ENCODE measurements at regions not wholly inside any gene's neighbourhood (a gene's known extent, or its start where the extent isn't known, plus 50 kb on each side); places are given as distances from the start of the nearest gene placed in this dataset.

DNA sequence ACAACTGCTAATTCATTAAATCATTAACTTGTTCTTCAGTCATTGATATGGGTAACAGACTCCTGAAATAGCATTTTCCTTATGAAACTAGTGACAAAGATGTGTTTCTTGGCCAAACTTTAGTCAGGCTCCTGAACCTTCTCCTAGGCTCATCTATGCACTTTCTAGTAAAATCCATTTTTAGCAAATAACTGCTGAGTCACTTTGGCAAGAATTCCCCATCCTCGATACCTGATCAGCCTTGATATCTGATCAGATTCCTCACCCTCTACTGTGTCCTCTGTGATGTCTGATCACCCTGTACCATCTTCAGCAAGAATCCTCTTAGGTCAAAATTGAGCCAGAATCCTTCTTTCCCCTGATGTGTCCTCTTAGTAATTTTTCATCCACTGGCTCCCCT, 161.2 kb upstream of the TAPT1 start:
- no peaks in the 10 kb centered on the region for H4K20me1 ChIP-seq
- no peak for TF ChIP-seq Cebpa-rat (IDR thresholded peaks at IDR 0.05)
- no peak overlapping the region for H3K27ac ChIP-seq
- H3K4me1 ChIP-seq, result peaks cover 0 to 21% (median 11%) of the 10 kb centered on the region in 10 experiments; a peak in 16 of 20 replicates
- no peaks in the 10 kb centered on the region for H3K36me3 ChIP-seq
- no peak overlapping the region for H3K4me2 ChIP-seq
- no peak overlapping the region for H3K9ac ChIP-seq
- no peak overlapping the region for H3K4me3 ChIP-seq
- no peaks in the 10 kb centered on the region for H3K9me3 ChIP-seq (replicated peaks in 1 of 11)
- no peaks in the 10 kb centered on the region for H3K27me3 ChIP-seq

DNA sequence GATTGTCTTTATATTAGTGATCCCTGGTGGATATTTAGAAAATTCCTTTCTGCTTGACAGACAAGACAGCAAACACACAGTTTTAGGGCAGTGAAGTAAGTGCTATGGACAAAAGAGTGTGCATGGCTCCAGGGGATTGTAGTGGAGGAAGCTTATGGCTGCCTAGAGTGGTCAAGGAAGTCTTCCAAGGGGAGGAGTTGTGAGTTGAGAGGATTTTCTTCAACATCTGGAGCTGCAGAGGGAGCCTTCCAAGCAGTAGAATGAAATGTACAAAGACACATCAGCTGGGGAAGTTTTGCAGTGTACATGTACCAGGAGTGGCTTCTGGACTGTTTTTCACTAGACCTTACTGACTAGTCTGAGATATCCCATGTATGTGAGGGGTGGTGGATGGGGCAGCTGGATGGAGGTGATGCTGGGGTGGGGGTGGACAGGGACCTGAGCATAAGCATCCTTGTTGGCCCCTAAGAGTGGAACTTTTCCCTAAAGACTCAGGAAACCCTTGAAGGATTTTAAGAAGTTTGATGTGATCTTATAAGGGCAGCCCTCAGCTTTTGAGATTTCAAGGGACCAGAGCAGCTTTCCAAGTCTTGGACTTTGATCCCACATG, 160.5 kb upstream of the TAPT1 start:
- no peaks in the 10 kb centered on the region for H4K20me1 ChIP-seq
- H3K36me3 ChIP-seq, result no peaks in the 10 kb centered on the region
- H3K4me1 ChIP-seq, result peaks cover 0 to 21% (median 11%) of the 10 kb centered on the region in 10 experiments; a peak in 16 of 20 replicates
- TF ChIP-seq Cebpa-rat (IDR thresholded peaks at IDR 0.05), result no peak
- H3K27ac ChIP-seq, result no peak overlapping the region
- no peaks in the 10 kb centered on the region for H3K27me3 ChIP-seq
- H3K4me3 ChIP-seq, result no peak overlapping the region
- no peak overlapping the region for H3K4me2 ChIP-seq
- H3K9me3 ChIP-seq (replicated peaks in 1 of 11), result no peaks in the 10 kb centered on the region
- no peak overlapping the region for H3K9ac ChIP-seq

DNA sequence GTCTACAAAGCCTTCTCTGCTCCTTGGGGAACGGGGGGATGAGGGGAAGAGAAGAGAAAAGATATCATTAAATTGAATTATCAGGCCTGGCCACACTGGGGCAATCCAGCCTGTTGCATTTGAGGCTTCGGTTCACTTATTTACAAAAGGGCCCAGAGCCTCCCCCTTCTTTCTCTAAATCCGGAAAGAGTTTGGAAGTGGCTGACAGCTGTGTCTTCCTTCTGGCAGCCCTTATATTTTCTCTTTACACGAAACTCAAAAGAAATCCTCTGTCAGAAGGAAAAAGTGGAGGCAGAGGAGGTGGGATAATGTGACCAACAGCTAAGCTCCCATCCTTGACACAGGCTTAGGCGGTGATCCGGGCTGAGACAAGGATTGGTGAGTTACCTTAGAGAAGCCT, 158.3 kb upstream of the TAPT1 start:
- peak overlapping the region in 2 of 11 experiments; percentile 23 to 45; a peak in 2 of 22 replicates for H3K27ac ChIP-seq
- peak overlapping the region in 9 of 11 experiments; percentile 10 to 64 (median 38); a peak in 16 of 22 replicates for H3K4me2 ChIP-seq
- TF ChIP-seq Cebpa-rat (IDR thresholded peaks at IDR 0.05), result no peak

DNA sequence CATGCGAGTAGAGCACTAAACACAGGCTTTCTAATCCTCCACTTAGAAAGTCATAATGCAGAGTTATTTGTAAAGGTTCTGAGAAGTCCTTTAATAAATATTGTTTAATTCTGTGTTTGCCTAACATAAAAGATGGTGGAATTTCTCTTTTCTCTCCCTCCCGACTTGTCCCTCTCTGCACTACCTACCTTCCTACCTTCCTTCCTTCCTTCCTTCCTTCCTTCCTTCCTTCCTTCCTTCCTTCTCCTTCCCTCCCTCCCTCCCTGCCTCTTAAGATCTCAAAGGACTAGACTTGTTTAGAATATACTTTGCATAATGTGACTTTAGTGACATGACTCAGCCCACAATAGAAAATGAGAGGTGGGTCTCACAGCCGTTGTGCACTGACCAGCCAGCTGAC, 156.3 kb upstream of the TAPT1 start:
- Histone ChIP-seq H3K27me3 (no peaks in the 10 kb centered on the region), H3K27ac (no peak overlapping the region), H3K9ac (no peak overlapping the region), H3K9me3 (replicated peaks in 1 of 11) (peaks cover 0 to 12% (median 0%) of the 10 kb centered on the region in 11 experiments; a peak in 3 of 22 replicates), H3K4me1 (peaks cover 4 to 22% (median 15%) of the 10 kb centered on the region in 10 experiments), H4K20me1 (no peaks in the 10 kb centered on the region), H3K36me3 (no peaks in the 10 kb centered on the region), H3K4me3 (no peak overlapping the region), H3K4me2 (no peak overlapping the region)
- TF ChIP-seq Cebpa-rat (IDR thresholded peaks at IDR 0.05), result no peak

More for the DNA sequence above, 158.3 kb upstream of the TAPT1 start:
- peaks cover 0 to 3% (median 0%) of the 10 kb centered on the region in 11 experiments; a peak in 1 of 22 replicates for H3K9me3 ChIP-seq (replicated peaks in 1 of 11)
- no peaks in the 10 kb centered on the region for H3K27me3 ChIP-seq
- H4K20me1 ChIP-seq, result no peaks in the 10 kb centered on the region
- H3K4me1 ChIP-seq, result peaks cover 1 to 18% (median 11%) of the 10 kb centered on the region in 10 experiments; a peak in 19 of 20 replicates
- 0 out of 22 replicates have a peak overlapping the region, but pooled peaks of 1 of the 11 experiments have one; percentile 34 for H3K9ac ChIP-seq
- H3K4me3 ChIP-seq, result no peak overlapping the region
- H3K36me3 ChIP-seq, result no peaks in the 10 kb centered on the region

DNA sequence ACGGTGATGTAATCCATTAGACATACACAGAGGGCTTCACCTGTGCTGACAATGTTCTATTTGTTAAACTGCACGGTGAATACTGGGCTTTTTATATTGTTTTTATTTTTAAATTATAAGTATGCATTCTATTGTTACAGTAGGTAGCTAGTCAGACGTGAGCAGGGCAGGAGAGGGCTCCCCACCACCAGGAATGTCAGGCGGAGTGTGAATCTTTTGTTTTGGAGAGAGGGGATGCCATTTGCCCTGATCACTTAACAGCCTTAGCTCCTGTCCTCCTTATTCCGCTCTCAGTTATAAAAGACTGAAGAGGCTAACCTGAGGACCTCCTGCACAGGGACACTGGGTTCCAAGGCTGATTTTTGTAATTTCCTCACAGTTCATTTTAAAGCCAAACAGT, 151.6 kb upstream of the TAPT1 start:
- no peaks in the 10 kb centered on the region for H3K27me3 ChIP-seq
- no peak overlapping the region for H3K27ac ChIP-seq
- no peaks in the 10 kb centered on the region for H4K20me1 ChIP-seq
- no peak for TF ChIP-seq Cebpa-rat (IDR thresholded peaks at IDR 0.05)
- H3K9ac ChIP-seq, result no peak overlapping the region
- peaks cover 0 to 12% (median 0%) of the 10 kb centered on the region in 11 experiments; a peak in 3 of 22 replicates for H3K9me3 ChIP-seq (replicated peaks in 1 of 11)
- no peak overlapping the region; a peak in 1 of 22 replicates for H3K4me2 ChIP-seq
- peaks cover 0 to 18% (median 0%) of the 10 kb centered on the region in 10 experiments; a peak in 6 of 20 replicates for H3K4me1 ChIP-seq
- no peaks in the 10 kb centered on the region for H3K36me3 ChIP-seq
- no peak overlapping the region for H3K4me3 ChIP-seq

DNA sequence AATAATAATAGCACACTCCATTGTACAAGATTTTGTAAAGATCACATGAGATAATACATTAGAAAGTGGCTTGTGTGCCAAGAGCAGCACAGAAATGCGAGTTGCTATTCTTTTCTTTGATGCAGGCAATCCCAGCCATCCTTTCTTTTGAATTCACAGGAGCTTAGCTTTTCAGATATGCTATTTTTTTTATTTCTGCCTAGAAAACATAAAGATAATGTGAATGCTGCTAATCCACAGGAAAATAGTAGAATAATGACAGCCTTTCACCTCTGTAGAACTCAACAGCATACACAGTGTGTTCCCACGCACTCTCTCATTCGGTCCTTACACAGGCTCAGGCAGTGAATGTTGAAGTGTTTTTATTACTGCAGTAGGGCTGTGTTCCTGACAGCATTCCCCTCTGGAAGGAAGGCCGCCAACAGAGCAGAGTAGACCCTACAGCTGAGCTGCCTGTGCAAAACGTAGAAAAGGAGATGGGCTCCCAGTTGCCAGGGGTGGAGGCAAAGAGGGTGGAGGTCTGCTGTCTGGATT, 138.8 kb upstream of the TAPT1 start:
- Histone ChIP-seq H3K27ac (no peak overlapping the region), H3K4me3 (no peak overlapping the region), H3K4me1 (no peaks in the 10 kb centered on the region), H4K20me1 (no peaks in the 10 kb centered on the region), H3K27me3 (no peaks in the 10 kb centered on the region), H3K4me2 (no peak overlapping the region), H3K9ac (no peak overlapping the region), H3K9me3 (replicated peaks in 1 of 11) (peaks cover 0 to 12% (median 5%) of the 10 kb centered on the region in 11 experiments; a peak in 11 of 22 replicates), H3K36me3 (no peaks in the 10 kb centered on the region)
- no peak for TF ChIP-seq Cebpa-rat (IDR thresholded peaks at IDR 0.05)

DNA sequence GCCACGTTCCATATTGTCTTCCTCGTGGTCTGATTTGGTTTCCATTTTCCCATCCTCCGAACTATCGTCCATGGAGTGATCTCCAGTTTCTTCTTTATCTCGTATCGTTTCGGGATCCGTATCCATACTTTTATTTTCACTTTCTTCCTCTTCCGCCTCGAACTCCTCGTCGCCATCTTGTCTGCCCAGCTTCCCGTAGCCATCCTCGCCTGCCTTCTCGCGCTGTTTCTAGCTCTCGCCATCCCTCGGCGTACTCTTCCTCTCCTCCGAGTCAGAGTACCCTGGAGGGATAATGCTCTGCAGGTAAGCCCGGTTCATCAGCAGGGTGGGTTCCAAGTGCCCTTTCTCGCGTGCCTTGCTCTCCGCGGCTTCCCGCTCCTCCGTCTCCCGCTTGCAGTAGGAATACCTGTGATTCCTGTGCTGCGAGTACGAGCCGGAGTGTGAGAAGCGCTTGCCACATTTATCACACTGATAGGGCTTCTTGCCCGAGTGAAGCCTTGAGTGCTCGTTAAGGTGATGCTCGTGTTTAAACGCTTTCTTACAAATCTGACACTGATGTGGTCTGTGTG, 134.5 kb upstream of the TAPT1 start:
- Histone ChIP-seq H3K4me1 (no peaks in the 10 kb centered on the region), H3K4me3 (no peak overlapping the region), H3K9me3 (replicated peaks in 1 of 11) (peaks cover 0 to 6% (median 0%) of the 10 kb centered on the region in 11 experiments; a peak in 2 of 22 replicates), H3K4me2 (no peak overlapping the region), H3K27me3 (no peaks in the 10 kb centered on the region), H3K36me3 (no peaks in the 10 kb centered on the region), H3K9ac (no peak overlapping the region), H3K27ac (no peak overlapping the region), H4K20me1 (no peaks in the 10 kb centered on the region)
- TF ChIP-seq Cebpa-rat (IDR thresholded peaks at IDR 0.05), result no peak

DNA sequence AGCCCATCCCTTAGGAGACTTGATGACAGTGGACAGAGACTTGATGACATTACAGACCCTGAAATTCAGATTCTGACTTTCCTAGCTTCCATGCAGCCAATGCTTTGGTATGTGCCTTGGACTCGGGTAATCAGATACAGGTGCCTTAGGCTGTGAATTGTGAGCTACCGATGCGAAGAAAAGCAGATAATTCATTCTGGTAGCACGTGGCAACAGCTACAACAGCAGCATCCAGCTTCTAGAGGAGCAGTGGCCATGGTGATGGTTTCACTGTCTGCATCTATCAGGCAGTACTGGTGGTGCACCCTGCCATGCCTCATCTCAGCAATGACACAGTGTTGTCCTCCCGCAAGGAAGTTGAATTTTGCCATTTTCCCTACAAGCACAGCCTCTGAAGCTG, 126.9 kb upstream of the TAPT1 start:
- Histone ChIP-seq H3K27me3 (no peaks in the 10 kb centered on the region), H3K9me3 (replicated peaks in 1 of 11) (no peaks in the 10 kb centered on the region), H3K4me2 (no peak overlapping the region), H4K20me1 (no peaks in the 10 kb centered on the region), H3K9ac (no peak overlapping the region), H3K27ac (no peak overlapping the region), H3K36me3 (no peaks in the 10 kb centered on the region), H3K4me3 (no peak overlapping the region), H3K4me1 (peaks cover 0 to 7% (median 0%) of the 10 kb centered on the region in 10 experiments; a peak in 1 of 20 replicates)
- TF ChIP-seq Cebpa-rat (IDR thresholded peaks at IDR 0.05), result no peak

DNA sequence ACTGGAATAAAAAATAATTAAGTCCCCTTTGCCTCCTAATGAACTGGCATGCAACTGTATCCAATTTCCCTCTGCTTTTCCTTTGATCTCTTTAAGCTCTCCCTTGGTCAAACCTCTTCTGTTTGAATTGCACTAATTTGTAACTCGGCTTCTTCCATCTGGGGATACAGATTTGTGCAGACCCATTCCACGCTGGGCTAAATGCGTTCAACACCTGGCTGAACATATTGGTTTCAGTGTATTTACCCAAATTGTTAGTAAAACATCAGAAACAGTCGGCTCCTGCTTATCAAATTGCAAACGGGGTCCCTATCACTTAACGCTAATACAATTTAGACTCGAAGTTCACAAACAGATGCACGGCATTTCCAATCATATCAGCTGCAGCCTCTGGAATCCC, 124.9 kb upstream of the TAPT1 start:
- Histone ChIP-seq H3K27me3 (no peaks in the 10 kb centered on the region), H3K9me3 (replicated peaks in 1 of 11) (no peaks in the 10 kb centered on the region), H3K27ac (no peak overlapping the region), H3K4me2 (no peak overlapping the region), H4K20me1 (no peaks in the 10 kb centered on the region), H3K4me3 (no peak overlapping the region), H3K4me1 (peaks cover 0 to 7% (median 0%) of the 10 kb centered on the region in 10 experiments; a peak in 1 of 20 replicates), H3K36me3 (no peaks in the 10 kb centered on the region), H3K9ac (no peak overlapping the region)
- no peak for TF ChIP-seq Cebpa-rat (IDR thresholded peaks at IDR 0.05)
